ENCODE measurements at regions not wholly inside any gene's neighbourhood (a gene's known extent, or its start where the extent isn't known, plus 50 kb on each side); places are given as distances from the start of the nearest gene placed in this dataset.

- Histone ChIP-seq H3K27ac (ENCODE audit: low read depth in 1 of 2, low read length in 2 of 2) (no peak overlapping the region), H3K4me1 (ENCODE audit: control insufficient read depth in 4 of 4, insufficient read depth in 4 of 4, low read length in 3 of 4) (no peaks in the 10 kb centered on the region), H3K9ac (ENCODE audit: low read depth in 1 of 2, low read length in 2 of 2) (no peak overlapping the region), H3K27me3 (ENCODE audit: control insufficient read depth in 4 of 4, insufficient read depth in 4 of 4, low read length in 3 of 4) (no peaks in the 10 kb centered on the region), H3K4me3 (ENCODE audit: low read depth in 1 of 3, low read length in 3 of 3) (no peak overlapping the region), H3K9me3 (ENCODE audit: control insufficient read depth in 4 of 4, low read length in 3 of 4) (no peaks in the 10 kb centered on the region), H3K36me3 (ENCODE audit: control insufficient read depth in 4 of 4, insufficient read depth in 3 of 4, low read depth in 1 of 4, low read length in 3 of 4) (no peaks in the 10 kb centered on the region)
- no peak for TF ChIP-seq GABPA (IDR thresholded peaks at IDR 0.05 in 1 of 2, conservative IDR thresholded peaks at IDR 0.05 in 1 of 2)
- no peak for TF ChIP-seq ATF3 (IDR thresholded peaks at IDR 0.05)
- no peak for TF ChIP-seq SP1 (IDR thresholded peaks at IDR 0.05)
- TF ChIP-seq NR2F2 (IDR thresholded peaks at IDR 0.05) = no peak
- no peak for TF ChIP-seq YY1 (IDR thresholded peaks at IDR 0.05)
- no peak for TF ChIP-seq FOXA2 (IDR thresholded peaks at IDR 0.05)
- TF ChIP-seq TAF1 (conservative IDR thresholded peaks at IDR 0.05) = no peak
- no peak for TF ChIP-seq RXRA (IDR thresholded peaks at IDR 0.05)
- TF ChIP-seq JUND (IDR thresholded peaks at IDR 0.05) = no peak
- no peak for TF ChIP-seq MAX (IDR thresholded peaks at IDR 0.05)
- TF ChIP-seq EGR1 (IDR thresholded peaks at IDR 0.05; ENCODE audit: low read depth in 2 of 2) = no peak
- TF ChIP-seq HNF4A (conservative IDR thresholded peaks at IDR 0.05) = no peak
- no peak for TF ChIP-seq HNF4G (IDR thresholded peaks at IDR 0.05)
- no peak for TF ChIP-seq ZBTB33 (IDR thresholded peaks at IDR 0.05)
- TF ChIP-seq RAD21 (IDR thresholded peaks at IDR 0.05) = no peak
- TF ChIP-seq FOXA1 (IDR thresholded peaks at IDR 0.05) = no peak
- TF ChIP-seq REST (IDR thresholded peaks at IDR 0.05) = no peak
- no peak for TF ChIP-seq CTCF (IDR thresholded peaks at IDR 0.05; ENCODE audit: low read depth, low read length, missing input control)
- 84% methylated on average over 3 of the region's 3 CpGs for WGBS
- DNase-seq (ENCODE audit: low spot score) = no peak
Measured at GRCh38 chr1:69410457-69410850, 157.3 kb upstream of the LRRC7 start.
